HFF-Myc (cell line): ENCODE measurements at regions not wholly inside any gene's neighbourhood (a gene's known extent, or its start where the extent isn't known, plus 50 kb on each side); places are given as distances from the start of the nearest gene placed in this dataset.

Experiments
- DNase-seq: peaks from one replicate; pipeline ENCODE4 v3.0.0-alpha.2; 2011; ENCODE audit warnings: low read depth; ENCODE audit errors: extremely low read depth
- H3K4me3 ChIP-seq: replicated peaks from 2 replicates; pipeline ENCODE4 v1.5.1; 2011; ENCODE audit warnings: low read depth, mild to moderate bottlenecking, control low read depth, low read length
- TF ChIP-seq, protein P1 (sequence below): IDR thresholded peaks from 2 replicates; pipeline ENCODE4 v1.5.1; 2012; ENCODE audit warnings: mild to moderate bottlenecking, low read depth, low read length, control low read depth; ENCODE audit errors: missing control alignments

DNA sequence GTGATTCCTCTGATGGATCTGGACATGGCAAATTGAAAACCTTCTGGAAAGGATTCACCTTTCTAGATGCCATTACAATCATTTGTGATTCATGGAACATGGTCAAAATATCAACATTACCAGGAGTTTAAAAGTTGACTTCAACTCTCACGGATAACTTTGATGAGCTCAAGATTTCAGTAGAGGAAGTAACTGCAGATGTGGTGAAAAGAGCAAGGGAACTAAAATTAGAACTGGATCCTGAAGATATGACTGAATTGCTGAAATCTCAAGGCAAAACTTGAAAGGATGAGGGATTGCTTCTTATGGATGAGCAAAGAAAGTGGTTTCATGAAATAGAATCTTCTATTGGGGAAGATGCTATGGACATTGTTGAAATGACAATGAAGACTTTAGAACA lies 293.6 kb downstream of the ARHGAP12 start:
- no peak overlapping the region for H3K4me3 ChIP-seq
- TF ChIP-seq, protein P1, sequence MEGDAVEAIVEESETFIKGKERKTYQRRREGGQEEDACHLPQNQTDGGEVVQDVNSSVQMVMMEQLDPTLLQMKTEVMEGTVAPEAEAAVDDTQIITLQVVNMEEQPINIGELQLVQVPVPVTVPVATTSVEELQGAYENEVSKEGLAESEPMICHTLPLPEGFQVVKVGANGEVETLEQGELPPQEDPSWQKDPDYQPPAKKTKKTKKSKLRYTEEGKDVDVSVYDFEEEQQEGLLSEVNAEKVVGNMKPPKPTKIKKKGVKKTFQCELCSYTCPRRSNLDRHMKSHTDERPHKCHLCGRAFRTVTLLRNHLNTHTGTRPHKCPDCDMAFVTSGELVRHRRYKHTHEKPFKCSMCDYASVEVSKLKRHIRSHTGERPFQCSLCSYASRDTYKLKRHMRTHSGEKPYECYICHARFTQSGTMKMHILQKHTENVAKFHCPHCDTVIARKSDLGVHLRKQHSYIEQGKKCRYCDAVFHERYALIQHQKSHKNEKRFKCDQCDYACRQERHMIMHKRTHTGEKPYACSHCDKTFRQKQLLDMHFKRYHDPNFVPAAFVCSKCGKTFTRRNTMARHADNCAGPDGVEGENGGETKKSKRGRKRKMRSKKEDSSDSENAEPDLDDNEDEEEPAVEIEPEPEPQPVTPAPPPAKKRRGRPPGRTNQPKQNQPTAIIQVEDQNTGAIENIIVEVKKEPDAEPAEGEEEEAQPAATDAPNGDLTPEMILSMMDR = no peak

DNA sequence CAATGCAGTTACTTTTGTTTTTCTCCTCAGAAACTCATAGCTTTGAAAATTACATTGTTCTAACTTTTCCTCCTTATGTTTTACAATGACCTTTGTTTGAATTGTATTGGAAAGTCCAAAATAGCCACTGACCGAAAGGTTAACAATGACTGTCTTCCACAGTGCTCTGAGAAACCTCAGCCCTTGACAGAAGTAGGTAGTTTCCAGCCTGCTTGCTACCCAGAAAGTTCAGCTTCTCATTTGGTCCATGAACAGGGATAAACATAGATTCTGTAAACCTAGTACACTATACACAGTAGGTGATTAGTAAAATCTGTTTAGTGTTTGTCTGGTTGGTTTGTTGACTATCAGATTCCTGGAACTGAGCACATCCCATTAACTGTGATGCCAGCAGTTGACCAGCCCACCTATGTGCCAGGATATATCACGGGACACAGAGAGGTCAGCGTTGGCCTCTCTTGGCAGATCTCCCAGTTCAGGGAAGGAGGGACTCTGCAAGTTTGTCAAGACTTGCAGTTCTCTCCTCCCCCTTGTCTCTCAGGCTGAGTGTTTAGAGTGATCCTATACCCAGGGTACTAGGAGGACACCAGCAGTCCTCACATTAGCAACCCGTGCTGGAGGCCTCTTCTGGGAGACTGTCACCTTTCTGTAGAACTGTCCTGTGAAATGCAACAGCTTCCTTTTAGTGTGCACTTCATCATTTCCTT lies 297.6 kb downstream of the ARHGAP12 start:
- no peak overlapping the region for H3K4me3 ChIP-seq
- DNase-seq = no peak
- TF ChIP-seq, protein P1 = no peak

More for the DNA sequence above, 293.6 kb downstream of the ARHGAP12 start:
- DNase-seq = no peak

DNA sequence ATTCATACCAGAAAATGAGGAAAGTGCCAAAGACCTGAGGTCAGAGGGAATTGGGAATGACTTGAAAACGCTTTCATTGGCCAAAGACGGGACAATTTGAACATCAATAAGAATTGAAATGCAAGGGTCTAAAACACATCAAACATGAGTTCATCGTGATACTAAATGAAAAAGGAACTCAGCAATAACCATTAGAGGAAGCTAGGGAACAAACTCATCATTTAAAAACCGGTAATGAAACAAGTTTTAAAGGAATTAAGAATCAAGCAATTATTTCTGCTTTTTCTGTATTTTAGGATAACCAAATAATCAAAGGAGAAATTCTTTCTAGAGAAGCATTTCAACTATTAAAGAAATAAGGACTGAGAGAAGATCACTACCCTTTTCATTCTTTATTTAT lies 303.1 kb downstream of the ARHGAP12 start:
- DNase-seq = no peak
- no peak overlapping the region for H3K4me3 ChIP-seq
- TF ChIP-seq, protein P1 = no peak

DNA sequence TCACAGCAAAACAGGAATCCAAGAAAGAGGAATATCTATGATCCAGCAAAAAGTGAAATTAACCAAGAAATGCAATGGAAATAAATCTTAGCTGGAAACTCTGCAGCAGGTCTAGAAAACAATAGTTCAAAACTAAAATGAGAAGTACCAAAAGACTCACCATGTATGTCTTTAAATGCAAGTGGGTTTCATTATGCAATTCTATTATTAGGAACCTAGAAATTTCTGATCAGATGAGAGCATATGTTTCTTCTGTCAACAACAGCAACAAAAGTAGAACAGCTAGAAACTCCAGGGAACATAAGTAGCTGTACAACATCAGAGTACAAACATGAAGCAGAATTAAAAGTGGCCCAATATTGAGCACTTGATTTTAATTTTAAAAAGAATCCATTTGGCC lies 304.0 kb downstream of the ARHGAP12 start:
- DNase-seq = no peak
- TF ChIP-seq, protein P1 = no peak
- H3K4me3 ChIP-seq = no peak overlapping the region

DNA sequence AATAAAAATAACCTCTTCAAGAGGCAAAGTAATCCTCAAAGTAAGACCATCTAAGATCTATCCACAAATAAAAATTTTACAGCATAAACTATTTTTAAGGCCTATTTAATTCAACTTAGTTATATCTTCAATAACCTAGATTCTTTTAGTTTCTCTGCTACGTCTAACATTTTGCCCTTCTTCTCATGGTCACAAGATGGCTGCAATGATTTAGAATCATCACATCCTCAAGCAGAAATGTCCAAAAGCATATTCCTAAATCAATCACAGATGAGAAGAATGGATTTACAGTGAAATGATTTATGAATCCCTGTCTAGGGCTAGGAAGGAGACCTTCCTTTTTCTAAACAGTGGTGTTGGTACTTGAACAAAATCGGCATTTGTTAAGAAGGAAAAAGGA lies 304.7 kb downstream of the ARHGAP12 start:
- TF ChIP-seq, protein P1 = no peak
- no peak for DNase-seq
- H3K4me3 ChIP-seq = no peak overlapping the region

DNA sequence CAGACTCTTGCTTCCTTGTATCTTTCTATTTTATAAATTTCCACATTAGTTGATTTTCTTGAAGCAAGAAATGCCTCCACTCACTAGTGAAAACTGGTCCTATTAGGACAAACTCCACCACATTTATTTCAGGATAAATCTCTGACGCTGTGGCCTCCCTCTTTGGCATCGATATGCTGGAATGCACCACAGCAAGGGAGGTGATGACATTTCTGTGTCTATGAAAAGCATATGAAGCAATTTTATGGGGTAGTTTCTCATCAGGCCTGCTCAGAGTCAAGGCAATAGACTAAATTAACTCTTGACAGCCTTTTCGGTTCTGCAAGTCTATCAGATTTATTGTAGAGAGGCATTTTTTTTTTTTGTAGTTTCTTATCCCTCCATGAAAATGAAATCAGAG lies 304.4 kb downstream of the ZEB1 start:
- no peak for DNase-seq
- H3K4me3 ChIP-seq = no peak overlapping the region
- TF ChIP-seq, protein P1 = no peak

DNA sequence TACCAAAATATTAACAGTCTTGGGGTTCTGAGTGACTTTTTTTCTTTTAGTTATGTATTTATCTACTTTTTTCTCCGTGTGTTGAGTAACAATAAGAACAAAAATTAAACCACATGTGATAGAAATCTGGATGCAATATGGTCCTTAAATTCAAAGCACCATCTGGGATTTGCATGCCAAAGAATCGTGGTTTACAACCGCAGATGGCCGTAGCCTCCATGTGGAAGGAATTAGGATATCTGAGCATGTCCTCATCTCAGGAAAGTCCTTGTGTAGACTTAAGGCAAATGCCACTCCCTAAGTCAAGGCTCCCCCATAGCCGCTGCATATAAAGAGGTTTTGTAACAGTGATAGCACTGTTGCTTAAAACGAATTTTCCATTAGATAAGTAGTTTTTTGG lies 304.0 kb downstream of the ZEB1 start:
- DNase-seq = peak; percentile 99
- no peak overlapping the region for H3K4me3 ChIP-seq
- TF ChIP-seq, protein P1 = no peak
